OCI-LY7 (cell line): ENCODE measurements at regions not wholly inside any gene's neighbourhood (a gene's known extent, or its start where the extent isn't known, plus 50 kb on each side); places are given as distances from the start of the nearest gene placed in this dataset.

Experiments
- CTCF ChIP-seq: fragments of 200-600 bp; sonication (generic); conservative IDR thresholded peaks from 2 replicates; pipeline ENCODE4 v1.5.1; 2014; ENCODE audit warnings: mild to moderate bottlenecking, antibody characterized with exemption, low read length, moderate library complexity, mixed read lengths
- EZH2phosphoT487 ChIP-seq: fragments of 200-600 bp; sonication (generic); IDR thresholded peaks from 2 replicates; pipeline ENCODE4 v1.6.1; 2018; ENCODE audit warnings: low read depth, borderline replicate concordance, mild to moderate bottlenecking, mixed run types, antibody characterized with exemption, low read length, moderate library complexity, mixed read lengths

- TF ChIP-seq CTCF (no peak), EZH2phosphoT487 (no peak)
These were observed 1389.7 kb downstream of the DSC3 start for GRCh38 chr18:29652797-29653196.
